ENCODE measurements at regions not wholly inside any gene's neighbourhood (a gene's known extent, or its start where the extent isn't known, plus 50 kb on each side); places are given as distances from the start of the nearest gene placed in this dataset.

DNA sequence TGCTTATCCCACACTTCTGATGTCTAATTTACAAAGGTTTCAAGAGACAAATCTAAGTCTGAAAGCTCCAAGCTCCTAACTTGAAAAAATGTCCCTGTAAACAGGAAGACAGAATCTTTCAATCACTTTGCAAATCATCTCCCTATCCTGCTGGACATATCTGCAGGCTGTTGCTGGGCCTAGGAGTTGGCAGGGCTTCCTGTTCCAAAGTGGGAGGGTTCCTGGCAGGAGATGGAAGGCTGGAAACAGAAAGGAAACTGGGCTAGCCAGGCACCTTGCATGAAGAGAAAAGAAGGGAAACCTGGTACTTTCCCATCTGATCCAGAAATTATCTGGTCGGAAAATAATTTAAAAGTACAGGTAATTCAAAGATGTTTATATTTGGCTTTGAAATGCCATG lies 227.3 kb upstream of the IL12A start:
- TF ChIP-seq, protein P1, sequence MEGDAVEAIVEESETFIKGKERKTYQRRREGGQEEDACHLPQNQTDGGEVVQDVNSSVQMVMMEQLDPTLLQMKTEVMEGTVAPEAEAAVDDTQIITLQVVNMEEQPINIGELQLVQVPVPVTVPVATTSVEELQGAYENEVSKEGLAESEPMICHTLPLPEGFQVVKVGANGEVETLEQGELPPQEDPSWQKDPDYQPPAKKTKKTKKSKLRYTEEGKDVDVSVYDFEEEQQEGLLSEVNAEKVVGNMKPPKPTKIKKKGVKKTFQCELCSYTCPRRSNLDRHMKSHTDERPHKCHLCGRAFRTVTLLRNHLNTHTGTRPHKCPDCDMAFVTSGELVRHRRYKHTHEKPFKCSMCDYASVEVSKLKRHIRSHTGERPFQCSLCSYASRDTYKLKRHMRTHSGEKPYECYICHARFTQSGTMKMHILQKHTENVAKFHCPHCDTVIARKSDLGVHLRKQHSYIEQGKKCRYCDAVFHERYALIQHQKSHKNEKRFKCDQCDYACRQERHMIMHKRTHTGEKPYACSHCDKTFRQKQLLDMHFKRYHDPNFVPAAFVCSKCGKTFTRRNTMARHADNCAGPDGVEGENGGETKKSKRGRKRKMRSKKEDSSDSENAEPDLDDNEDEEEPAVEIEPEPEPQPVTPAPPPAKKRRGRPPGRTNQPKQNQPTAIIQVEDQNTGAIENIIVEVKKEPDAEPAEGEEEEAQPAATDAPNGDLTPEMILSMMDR (IDR thresholded peaks at IDR 0.05): no peak
- TF ChIP-seq POLR2A (IDR thresholded peaks at IDR 0.05) (no peak), EP300 (IDR thresholded peaks at IDR 0.05) (no peak)
